HG02840 (cell line): ENCODE measurements at regions not wholly inside any gene's neighbourhood (a gene's known extent, or its start where the extent isn't known, plus 50 kb on each side); places are given as distances from the start of the nearest gene placed in this dataset.

Experiments
- ATAC-seq: cut with Tn5 transposase; IDR thresholded peaks from one replicate; pipeline ENCODE4 v1.9.1; 2021; ENCODE audit warnings: mild to moderate bottlenecking, moderate library complexity, moderate number of reproducible peaks; ENCODE audit not compliant: unreplicated experiment, low FRiP score

DNA sequence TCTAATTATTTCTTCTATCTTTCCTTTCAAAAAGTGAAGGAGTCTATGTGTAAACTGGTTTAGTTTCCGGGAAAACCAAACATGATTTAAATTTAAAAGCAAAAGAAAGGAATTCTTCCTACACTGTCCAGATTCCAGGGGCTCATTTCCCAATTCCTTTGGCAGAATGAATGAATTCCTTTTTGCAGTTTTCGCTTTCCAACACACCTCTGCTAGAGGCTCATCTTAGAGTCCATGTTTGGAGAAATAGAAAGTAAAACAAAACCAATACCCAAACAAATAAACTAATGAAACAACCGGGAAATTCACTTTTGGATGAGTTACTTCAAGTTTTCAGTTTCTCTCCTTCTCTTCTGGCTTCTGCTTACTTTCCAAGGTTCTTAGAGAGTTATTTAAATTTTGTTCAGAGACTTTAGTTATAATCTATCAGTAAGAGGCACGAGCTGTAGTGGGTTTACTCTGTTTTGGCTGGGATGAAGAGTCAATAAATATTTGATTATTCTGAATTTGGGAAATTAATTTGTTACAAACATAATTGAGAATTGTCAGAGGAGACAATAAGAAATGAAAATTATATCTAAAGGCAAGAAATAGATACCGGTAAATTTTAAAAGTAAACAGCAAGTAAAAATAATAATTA, 365.0 kb upstream of the CDH9 start:
- no peak for ATAC-seq

DNA sequence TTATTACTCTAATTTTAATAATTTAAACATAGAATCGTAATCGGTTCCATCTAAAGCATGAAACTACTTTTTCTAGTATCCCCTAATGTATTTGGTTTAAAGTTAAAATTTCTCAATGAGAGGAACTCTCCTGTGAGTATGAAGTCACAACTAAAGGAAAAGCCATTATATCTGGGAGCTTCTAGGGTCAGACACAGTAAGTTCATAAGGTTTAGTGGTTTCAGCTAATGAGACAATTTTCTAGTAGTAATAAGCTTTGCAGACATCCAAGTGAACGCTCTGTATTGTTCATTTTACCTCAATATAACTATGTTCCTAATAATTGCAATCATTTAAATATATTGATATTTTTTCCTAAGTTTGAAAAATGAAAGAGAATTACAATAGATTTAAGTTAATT, 364.4 kb upstream of the CDH9 start:
- no peak for ATAC-seq

DNA sequence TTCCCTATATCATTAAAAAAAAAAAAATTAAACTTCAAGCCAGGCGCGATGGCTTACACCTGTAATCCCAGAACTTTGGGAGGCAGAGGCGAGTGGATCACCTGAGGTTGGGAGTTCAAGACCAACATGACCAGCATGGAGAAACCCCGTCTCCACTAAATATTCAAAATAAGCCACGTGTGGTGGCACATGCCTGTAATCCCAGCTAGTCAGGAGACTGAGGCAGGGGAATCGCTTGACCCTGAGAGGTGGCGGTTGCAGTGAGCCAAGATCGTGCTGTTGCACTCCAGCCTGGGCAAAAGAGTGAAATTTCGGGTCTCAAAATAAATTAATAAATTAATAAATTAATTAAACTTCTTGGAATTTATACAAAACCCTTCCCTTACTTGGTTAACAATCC, 358.6 kb upstream of the CDH9 start:
- no peak for ATAC-seq

DNA sequence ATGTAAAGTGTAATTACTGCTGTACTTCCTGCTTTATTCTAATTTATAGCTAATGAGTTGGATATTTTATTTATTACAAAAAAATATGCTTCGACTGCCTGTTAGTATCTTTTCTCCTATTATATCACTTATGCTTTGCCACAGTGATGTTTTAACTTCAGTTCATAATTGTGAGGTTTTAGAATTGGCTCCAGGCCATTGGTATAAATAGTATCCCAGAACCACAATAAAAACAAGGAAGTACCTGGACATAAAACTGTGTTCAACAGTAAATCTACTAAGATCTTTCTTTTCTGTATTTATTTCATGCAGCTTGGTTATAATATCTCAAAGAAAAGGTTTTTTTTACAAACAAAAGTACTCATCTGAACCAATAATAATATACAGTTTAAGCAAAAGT, 354.3 kb upstream of the CDH9 start:
- ATAC-seq = no peak

DNA sequence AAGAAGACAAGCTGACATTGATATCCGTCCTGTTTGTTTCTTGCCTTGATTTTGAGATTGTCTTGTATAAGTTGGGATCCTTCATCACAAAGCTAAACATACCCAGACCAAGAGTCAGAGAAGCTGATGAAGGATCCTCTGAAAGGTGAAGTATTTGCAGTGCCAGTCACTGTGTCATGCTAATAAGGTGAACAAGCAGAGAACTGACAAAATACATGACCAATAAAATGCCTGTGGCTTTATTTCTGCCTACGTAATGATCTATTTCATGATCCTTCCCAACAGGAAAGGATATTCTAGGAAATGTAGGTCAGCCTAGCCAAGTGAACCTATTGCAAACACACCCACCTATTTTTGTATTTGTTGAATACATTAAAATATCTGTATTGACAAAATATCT, 351.3 kb upstream of the CDH9 start:
- no peak for ATAC-seq

DNA sequence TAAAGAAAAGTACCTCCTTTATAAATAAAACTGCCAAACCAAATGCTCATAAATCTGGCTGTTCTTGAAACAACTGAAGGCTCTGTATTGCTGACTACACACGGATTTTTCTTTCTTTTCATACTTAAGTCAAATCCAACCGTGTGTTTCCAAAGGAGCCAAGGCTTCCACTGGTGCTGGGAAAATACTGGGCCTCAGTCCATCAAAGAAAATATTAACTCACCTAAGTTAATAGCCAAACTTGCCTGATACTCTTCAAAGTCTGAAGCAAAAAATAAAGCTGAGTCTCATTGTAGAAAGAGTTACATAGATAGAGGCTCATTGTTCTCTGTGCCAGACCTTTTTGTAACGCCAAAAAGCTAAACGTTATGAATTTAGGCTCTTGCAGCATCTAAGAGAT, 350.4 kb upstream of the CDH9 start:
- no peak for ATAC-seq

DNA sequence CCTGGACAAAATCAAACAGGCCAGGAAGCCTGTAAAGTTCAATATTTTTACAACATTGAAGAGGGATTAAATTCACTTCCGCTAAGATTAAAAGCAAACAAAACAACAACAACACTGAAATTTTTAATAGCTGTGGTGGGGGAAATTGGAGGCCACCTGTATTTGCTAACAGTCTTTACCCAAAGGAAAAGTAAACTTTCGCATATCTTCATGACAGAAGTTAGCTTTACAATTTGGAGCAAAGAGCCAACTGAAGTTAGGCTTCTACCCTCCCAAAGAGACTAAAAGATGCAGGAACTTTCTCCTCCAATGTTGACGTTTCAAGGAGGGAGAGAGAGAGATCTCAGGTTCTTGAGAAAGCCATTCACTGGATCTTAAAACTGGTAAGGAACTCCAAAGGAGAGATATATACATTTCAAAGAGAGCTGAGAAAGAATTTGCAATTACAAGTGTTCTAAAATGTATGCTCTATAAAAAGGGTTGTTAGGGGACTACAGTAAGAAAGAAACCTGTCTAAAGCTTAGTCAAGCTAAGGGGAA, 349.2 kb upstream of the CDH9 start:
- no peak for ATAC-seq

DNA sequence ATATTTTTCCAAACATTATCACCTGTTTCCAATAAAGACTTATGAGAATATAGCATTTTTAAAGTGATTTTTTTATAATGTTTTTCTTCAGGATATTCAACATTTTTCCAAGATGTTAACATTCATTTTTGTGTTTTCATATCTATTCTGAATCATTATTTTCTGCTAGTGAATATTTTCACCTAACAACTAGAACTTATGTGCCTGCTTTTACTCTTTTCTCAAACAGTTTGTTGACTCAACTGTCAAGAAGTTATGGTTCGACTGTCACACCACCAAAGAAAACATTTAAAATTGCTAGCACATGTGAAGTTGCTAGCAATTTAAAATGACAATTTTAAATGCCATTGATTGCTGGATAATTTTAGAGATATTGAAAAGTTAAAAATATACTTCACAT, 343.3 kb upstream of the CDH9 start:
- ATAC-seq = no peak

DNA sequence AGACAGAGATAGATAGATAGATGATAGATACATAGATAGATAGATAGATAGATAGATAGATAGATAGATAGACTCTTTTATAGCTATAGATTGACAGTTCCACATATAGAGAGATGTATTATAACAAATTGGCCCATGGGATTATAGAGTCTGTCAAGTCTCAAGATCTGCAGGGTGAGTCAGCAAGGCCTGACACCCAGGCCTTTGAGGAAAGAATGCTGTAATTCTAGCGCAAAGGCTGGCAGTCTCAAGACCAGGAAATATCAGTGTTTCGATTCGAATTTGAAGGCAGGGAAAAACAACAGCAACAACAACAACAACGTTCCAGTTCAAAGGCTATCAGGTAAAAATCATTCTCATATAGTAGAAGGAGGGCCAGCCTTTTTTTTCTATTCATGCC, 339.2 kb upstream of the CDH9 start:
- no peak for ATAC-seq

DNA sequence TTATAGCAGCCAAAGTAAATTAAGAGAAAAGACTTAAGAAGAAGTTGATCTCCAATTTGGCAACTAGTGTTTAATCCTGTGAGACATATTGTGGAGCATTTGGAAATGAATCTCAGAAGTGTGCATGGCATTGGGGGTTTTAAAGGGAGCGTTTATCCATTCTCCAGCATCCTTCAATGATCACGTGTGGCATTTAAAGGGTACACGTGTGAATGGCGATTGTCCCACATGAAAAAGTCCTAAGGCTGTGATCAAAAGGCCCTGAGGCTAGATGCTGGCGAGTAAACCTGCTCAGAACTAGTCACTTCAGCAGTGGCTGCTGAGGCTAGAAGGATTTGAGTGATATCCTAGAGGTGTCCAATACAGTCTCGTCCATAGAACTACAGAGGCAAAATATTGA, 315.6 kb upstream of the CDH9 start:
- ATAC-seq = no peak

DNA sequence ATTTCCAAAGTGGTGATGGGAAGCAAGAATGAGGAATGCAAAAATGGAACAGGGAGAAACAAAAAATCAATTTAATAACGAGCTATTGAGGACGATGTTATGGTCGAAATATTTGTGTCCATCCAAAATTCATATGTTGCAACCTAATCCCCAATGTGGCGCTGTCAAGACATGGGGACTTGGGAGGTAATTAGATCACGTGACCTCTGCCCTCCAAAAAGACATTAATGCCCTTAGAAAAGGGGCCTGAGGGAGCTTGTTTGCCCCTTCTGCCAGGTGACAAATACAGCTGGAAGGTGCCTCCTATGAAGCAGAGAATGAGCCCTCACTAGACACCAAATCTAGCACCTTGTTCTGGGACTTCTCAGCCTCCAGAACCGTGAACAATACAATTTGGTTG, 315.2 kb upstream of the CDH9 start:
- no peak for ATAC-seq

DNA sequence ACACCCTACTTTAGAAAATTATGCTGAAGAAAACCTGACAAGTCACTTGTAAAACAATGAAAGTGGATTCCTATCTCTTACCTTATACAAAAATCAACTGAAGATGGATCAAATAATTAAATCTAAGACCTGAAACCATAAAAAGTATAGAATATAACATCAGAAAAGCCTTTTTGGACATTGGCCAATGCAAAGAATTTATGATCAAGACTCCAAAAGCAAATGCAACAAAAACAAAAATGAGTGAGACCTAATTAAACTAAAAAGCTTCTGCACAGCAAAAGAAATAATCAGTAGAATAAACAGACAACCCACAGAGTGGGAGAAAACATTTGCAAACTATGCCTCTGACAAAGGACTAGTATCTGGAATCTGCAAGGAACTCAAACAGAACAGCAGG, 303.0 kb upstream of the CDH9 start:
- no peak for ATAC-seq

DNA sequence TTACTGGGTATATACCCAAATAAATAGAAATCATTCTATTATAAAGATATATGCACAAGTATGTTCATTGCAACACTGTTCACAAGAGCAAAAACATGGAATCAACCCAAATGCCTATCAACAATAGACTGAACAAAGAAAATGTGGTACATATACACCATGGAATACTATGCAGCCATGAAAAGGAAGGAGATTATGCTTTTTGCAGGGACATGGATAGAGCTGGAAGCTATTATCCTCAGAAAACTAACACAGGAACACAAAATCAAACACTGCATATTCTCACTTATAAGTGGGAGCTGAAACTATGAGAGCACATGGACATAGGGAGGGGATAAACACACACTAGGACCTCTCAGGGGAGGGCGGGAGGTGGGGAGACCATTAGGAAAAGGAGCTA, 298.4 kb upstream of the CDH9 start:
- no peak for ATAC-seq

DNA sequence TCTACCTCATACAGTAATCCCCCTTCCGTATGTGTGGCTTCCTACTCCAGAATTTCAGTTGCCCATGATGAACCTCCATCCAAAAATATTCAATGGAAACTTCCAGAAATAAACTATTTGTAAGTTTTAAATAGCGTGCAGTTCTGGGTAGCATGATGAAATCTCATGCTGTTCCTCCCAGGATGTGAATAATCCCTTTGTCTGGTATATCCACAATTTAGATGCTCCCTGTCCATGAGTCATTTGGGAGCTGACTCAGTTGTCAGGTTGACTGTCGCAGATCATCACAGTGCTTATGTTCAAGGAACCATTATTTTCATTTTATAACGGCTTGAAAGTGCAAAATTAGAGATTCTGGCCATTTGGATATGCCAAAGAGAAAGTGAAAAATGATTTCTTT, 290.1 kb upstream of the CDH9 start:
- ATAC-seq = no peak

DNA sequence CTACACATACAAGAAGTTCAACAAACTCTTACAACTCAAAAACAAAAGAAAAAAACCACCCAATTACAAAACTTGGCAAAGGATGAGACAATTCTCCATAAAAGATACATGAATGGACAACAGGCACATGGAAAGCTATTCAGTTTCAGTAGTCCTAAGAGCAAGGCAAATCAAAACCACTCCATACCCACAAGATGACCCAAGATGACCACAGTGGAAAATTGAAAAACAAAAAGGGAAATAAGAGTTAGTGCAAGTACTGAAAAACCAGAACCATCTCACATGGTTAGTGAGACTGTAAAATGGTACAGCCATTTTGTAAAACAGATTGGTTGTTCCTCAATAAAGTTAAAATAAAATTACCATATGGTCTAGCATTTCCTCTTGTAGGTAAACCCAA, 287.1 kb upstream of the CDH9 start:
- no peak for ATAC-seq

DNA sequence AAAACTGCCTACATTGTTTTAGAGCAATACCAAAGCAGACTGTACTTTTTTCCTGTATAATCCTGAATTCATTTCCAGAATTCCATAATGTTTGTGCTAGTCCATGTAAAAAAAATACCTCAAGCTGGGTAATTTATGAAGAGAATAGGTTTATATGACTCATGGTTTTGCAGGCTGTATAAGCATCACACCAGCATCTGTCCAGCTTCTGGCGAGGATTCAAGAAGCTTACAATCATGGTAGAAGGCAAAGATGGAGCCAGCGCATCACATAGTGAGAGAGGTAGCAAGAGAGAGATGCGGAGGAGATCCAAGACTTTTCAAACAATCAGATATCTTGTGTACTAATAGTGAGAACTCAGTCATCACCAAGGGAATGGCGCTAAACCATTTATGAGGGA, 280.3 kb upstream of the CDH9 start:
- ATAC-seq = no peak

DNA sequence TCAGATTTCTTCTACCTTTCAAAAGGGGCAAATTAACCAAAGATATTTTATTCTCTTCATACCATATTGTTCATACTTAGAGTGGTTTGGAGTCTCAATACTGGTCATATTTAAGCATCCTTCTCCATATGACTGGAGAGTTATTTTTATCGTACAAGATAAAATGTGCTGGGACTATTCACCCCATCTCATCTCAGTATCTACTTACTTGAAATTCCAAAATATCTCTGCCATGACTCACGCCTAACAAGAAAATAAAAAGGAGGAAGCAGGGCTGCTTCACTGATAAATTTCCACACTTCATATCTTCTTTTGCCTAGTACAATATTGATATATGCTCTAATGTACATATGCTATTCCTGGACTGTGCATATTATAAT, 277.9 kb upstream of the CDH9 start:
- no peak for ATAC-seq

DNA sequence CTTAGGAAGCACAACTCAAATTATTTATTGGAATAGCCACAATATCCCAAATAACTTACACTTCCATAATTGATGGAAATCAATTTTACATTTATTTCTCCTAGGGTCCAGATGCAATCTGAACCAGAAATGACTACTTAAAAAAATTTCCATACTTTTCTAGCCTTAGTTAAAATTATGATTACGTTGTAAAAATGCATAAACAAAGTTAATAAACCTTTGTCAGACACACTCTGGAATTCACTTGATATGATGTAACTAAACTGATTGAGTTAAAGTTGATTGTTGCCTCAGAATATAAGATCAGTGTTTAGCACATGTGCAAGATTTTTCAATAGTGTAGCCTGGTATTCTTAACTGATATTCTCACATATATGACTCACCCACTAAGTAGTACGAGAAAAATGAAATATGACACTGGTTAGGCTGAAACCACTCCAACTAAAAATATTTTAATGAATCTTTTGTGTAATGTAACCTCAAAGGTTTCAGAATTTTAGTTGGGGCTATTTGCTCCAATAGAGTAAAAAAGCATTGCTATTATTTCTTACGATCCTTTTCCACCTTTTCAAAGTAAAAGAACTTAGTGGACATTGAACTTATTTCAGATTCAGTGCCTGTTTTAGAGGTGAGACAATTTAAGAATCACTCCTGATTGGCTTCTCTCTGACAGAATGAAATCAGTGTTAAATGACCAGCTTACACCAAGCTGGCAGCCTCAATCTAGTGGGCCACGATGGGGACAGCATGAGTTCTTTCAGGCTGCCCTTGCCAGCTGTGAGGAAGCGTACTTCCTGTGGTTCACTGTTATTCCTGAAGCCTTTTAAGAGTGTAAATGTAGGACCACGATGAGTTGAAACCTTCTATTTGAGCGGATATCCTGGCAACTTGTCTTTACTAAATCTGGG, 277.2 kb upstream of the CDH9 start:
- no peak for ATAC-seq

DNA sequence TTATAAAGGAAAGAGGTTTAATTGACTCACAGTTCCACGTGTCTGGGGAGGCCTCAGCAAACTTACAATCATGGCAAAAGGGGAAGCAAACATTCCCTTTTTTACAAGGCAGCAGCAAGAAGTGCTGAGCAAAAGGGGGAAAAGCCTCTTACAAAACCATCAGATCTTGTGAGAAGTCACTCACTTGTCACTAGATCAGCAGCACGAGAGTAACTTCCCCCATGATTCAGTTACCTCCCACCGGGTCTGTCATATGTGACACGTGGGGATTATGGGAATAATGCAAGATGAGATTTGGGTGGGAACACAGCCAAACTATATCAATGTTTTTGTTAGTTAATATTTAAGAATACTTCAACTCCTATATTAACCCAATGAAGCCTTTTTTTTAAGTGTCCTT, 275.2 kb upstream of the CDH9 start:
- ATAC-seq = no peak

DNA sequence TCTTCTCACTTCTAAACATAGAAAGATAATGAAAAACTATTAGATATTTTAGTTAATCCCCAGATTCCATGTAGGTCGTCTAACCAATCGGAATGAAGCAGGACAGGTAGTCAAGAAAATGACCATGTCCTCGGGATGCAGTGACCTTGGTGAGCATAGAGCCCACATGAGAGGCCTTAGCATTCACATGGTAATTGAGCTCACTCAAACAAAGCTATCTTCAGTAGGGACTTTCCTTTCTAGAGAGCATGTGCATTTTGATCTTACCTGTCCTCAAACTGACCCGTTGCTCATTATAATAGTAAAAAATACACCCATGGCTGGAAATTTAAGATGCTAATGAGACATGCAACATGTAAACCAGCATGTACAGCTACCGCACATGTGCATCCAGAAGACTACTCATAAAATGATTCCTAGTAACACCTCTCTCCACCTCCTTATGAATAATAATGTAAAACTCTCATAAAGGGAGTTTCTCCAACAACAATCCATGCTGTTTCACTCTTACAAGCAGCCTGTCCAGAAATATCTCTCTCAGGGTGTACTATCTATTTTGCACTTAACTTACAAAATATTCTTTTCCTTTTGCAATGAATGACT, 274.0 kb upstream of the CDH9 start:
- ATAC-seq = no peak

DNA sequence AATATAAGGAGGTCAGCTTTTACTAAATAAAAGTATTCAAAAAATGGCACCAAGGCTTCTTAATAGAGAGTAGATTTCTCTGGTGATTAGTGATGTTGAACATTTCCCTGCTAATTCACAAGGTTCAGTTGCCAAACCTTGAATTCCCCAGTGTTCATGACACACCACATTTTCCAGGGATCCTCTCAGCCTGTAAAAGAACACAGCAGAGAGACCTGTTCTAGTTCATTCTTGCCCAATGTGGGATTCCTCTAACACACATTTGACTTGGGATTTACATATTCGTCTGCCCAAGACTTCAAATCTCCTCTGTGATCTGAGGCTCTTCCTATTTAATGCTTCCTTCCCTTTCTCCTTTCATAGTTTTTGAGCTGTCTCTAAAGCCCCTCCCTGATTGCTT, 273.2 kb upstream of the CDH9 start:
- ATAC-seq = no peak

DNA sequence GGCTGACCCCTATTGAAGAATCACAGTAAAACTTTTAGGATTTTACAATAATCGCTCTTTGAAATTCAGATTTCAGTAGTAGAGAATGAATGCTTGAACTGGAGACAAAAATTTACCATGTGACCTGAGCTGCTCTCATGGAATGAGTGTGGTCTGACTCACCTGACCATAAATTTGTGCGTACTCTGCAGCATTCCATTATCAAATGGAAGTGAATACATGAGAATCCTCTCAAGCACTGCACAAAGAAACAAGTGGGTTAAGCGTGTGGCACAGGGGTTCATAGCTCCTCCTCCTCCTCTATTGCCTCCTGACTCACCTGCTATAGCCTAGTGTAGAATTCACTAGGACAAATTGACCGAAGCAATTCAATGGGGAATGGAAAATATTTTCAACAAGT, 269.8 kb upstream of the CDH9 start:
- no peak for ATAC-seq
